K562 (cell line): ENCODE measurements at regions not wholly inside any gene's neighbourhood (a gene's known extent, or its start where the extent isn't known, plus 50 kb on each side); places are given as distances from the start of the nearest gene placed in this dataset.

Source experiments
- ETV6 ChIP-seq, 3 experiments: fragments of 150-350 bp in 1 of 3; sonication (generic) in 1 of 3; formaldehyde crosslinking in 1 of 3; IDR thresholded peaks; 2 replicates each; pipeline versions ENCODE4 v1.6.1 to v1.8.0; 2014 to 2022; ENCODE audit warnings: borderline replicate concordance in 2 of 3, low read depth in 2 of 3, antibody characterized with exemption in 1 of 3, low read length in 1 of 3, mild to moderate bottlenecking in 1 of 3, missing genetic modification reagents in 1 of 3
- FOXA1 ChIP-seq: fragments of 450-650 bp; IDR thresholded peaks from 2 replicates; pipeline ENCODE4 v1.6.1; 2016; ENCODE audit warnings: mild to moderate bottlenecking, borderline replicate concordance
- POLR2AphosphoS5 ChIP-seq: IDR thresholded peaks from 2 replicates; pipeline ENCODE4 v1.6.1; 2011; ENCODE audit warnings: mild to moderate bottlenecking, low read depth, low read length, moderate library complexity; ENCODE audit not compliant: control insufficient read depth, insufficient read depth
- TAF1 ChIP-seq: IDR thresholded peaks from 2 replicates; pipeline ENCODE4 v1.6.1; 2011; ENCODE audit warnings: mild to moderate bottlenecking, low read length, moderate library complexity; ENCODE audit not compliant: insufficient read depth, control insufficient read depth, severe bottlenecking; ENCODE audit errors: extremely low read depth
- TF ChIP-seq, protein P1 (sequence below), 3 experiments: IDR thresholded peaks in 2 of 3; conservative IDR thresholded peaks in 1 of 3; 2 replicates each; pipeline ENCODE4 v1.5.1; 2011 to 2012; ENCODE audit warnings: low read length in 3 of 3, mild to moderate bottlenecking in 3 of 3, control low read depth in 2 of 3, improper control_type of control experiment in 1 of 3, inconsistent platforms in 1 of 3, low read depth in 1 of 3, mixed read lengths in 1 of 3, moderate library complexity in 1 of 3; ENCODE audit not compliant: insufficient read depth in 2 of 3

GRCh38 chr10:108591417-108591816 is 1331.9 kb downstream of the XPNPEP1 start:
- TF ChIP-seq ETV6 (IDR thresholded peaks at IDR 0.05; ENCODE audit: borderline replicate concordance in 1 of 2, low read depth in 2 of 2, low read length in 1 of 2) (no peak), ETV6 (CRISPR knock-in tag; IDR thresholded peaks at IDR 0.05; ENCODE audit: borderline replicate concordance) (no peak), POLR2AphosphoS5 (no peak), TAF1 (no peak), FOXA1 (no peak)
- TF ChIP-seq, protein P1, sequence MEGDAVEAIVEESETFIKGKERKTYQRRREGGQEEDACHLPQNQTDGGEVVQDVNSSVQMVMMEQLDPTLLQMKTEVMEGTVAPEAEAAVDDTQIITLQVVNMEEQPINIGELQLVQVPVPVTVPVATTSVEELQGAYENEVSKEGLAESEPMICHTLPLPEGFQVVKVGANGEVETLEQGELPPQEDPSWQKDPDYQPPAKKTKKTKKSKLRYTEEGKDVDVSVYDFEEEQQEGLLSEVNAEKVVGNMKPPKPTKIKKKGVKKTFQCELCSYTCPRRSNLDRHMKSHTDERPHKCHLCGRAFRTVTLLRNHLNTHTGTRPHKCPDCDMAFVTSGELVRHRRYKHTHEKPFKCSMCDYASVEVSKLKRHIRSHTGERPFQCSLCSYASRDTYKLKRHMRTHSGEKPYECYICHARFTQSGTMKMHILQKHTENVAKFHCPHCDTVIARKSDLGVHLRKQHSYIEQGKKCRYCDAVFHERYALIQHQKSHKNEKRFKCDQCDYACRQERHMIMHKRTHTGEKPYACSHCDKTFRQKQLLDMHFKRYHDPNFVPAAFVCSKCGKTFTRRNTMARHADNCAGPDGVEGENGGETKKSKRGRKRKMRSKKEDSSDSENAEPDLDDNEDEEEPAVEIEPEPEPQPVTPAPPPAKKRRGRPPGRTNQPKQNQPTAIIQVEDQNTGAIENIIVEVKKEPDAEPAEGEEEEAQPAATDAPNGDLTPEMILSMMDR (IDR thresholded peaks at IDR 0.05 in 2 of 3, conservative IDR thresholded peaks at IDR 0.05 in 1 of 3; ENCODE audit: insufficient read depth in 2 of 3, low read depth in 1 of 3, low read length in 3 of 3): no peak
